Testis (tissue), 2 donors: ENCODE measurements at regions not wholly inside any gene's neighbourhood (a gene's known extent, or its start where the extent isn't known, plus 50 kb on each side); places are given as distances from the start of the nearest gene placed in this dataset.

Experiments used
- DNase-seq: peaks from one replicate; pipeline ENCODE4 v3.0.0-alpha.2; 2019
- H3K27ac ChIP-seq, 2 donors: fragments of 200-600 bp; sonication (generic); one replicate each; pipeline ENCODE4 v1.5.1; 2019
- H3K27me3 ChIP-seq: fragments of 200-600 bp; sonication (generic); one replicate; pipeline ENCODE4 v1.5.1; 2019
- H3K36me3 ChIP-seq: fragments of 200-600 bp; sonication (generic); one replicate; pipeline ENCODE4 v1.5.1; 2017; ENCODE audit warnings: low read depth; ENCODE audit errors: missing control alignments
- H3K4me1 ChIP-seq: fragments of 200-600 bp; sonication (generic); one replicate; pipeline ENCODE4 v1.5.1; 2019
- H3K4me3 ChIP-seq, 2 donors: fragments of 200-600 bp; sonication (generic); one replicate each; pipeline ENCODE4 v1.5.1; 2017 to 2019
- H3K9me3 ChIP-seq: fragments of 200-600 bp; sonication (generic); one replicate; pipeline ENCODE4 v1.5.1; 2017
- CTCF ChIP-seq, 3 experiments: fragments of 450-650 bp in 2 of 3; fragments of 200-600 bp in 1 of 3; sonication (generic) in 1 of 3; IDR thresholded peaks; one replicate each; pipeline ENCODE4 v1.5.1; 2016 to 2019; ENCODE audit warnings: antibody characterized with exemption in 3 of 3, mild to moderate bottlenecking in 2 of 3, moderate library complexity in 1 of 3
- POLR2A ChIP-seq: fragments of 450-650 bp; IDR thresholded peaks from one replicate; pipeline ENCODE4 v1.6.1; 2017; ENCODE audit warnings: antibody characterized with exemption, mild to moderate bottlenecking, moderate library complexity
- WGBS, 2 donors: methylation state at CpG; one replicate each; pipeline ENCODE4 v1.1.5; 2018; 5-methylcytosine and 5-hydroxymethylcytosine counted together
- intact Hi-C: fragments of 100-400 bp; cut with DNase I; formaldehyde crosslinking; loops from one replicate; pipeline ENCODE4 v1.15.1; 2023; ENCODE audit warnings: low total_unique reads

GRCh38 chr2:238594796-238595749 lies 168.3 kb downstream of the ASB1 start:
- Histone ChIP-seq H3K9me3 (no peaks in the 10 kb centered on the region), H3K27ac (no peak overlapping the region), H3K4me1 (no peaks in the 10 kb centered on the region), H3K36me3 (no peaks in the 10 kb centered on the region), H3K4me3 (no peak overlapping the region), H3K27me3 (no peaks in the 10 kb centered on the region)
- WGBS, 2 donors, result 86 to 97% methylated on average over 13 of the region's 13 CpGs
- TF ChIP-seq CTCF (IDR thresholded peaks at IDR 0.05), result no peak
- TF ChIP-seq POLR2A, result no peak
- intact Hi-C loops, result no loop called here
- DNase-seq, result no peak

- no peak for TF ChIP-seq POLR2A
- TF ChIP-seq CTCF (IDR thresholded peaks at IDR 0.05), result no peak
- Histone ChIP-seq H3K36me3 (no peaks in the 10 kb centered on the region), H3K27ac (no peak overlapping the region), H3K4me3 (no peak overlapping the region), H3K27me3 (no peaks in the 10 kb centered on the region), H3K9me3 (no peaks in the 10 kb centered on the region), H3K4me1 (no peaks in the 10 kb centered on the region)
- intact Hi-C loops, result no loop called here
- WGBS, 2 donors, result 84 to 86% methylated on average over 19 to 20 of the region's 20 CpGs
- DNase-seq, result no peak
Observed at GRCh38 chr2:238595750-238596570, 169.2 kb downstream of the ASB1 start.

- Histone ChIP-seq H3K27me3 (no peaks in the 10 kb centered on the region), H3K4me1 (peaks cover 7% of the 10 kb centered on the region), H3K27ac (no peak overlapping the region), H3K36me3 (no peaks in the 10 kb centered on the region), H3K9me3 (no peaks in the 10 kb centered on the region), H3K4me3 (no peak overlapping the region)
- TF ChIP-seq CTCF (IDR thresholded peaks at IDR 0.05) (no peak), POLR2A (no peak)
- WGBS, 2 donors, result 57 to 63% methylated on average over 24 of the region's 24 CpGs
- intact Hi-C loops, result no loop called here
- no peak for DNase-seq
Observed at GRCh38 chr2:238596571-238597551, 170.1 kb downstream of the ASB1 start.

GRCh38 chr2:238597638-238598528 lies 171.2 kb downstream of the ASB1 start:
- no peak for DNase-seq
- no peaks in the 10 kb centered on the region for H3K27me3 ChIP-seq
- no peaks in the 10 kb centered on the region for H3K36me3 ChIP-seq
- H3K4me3 ChIP-seq, result no peak overlapping the region
- intact Hi-C loops, result no loop called here
- H3K27ac ChIP-seq, result no peak overlapping the region
- no peaks in the 10 kb centered on the region for H3K9me3 ChIP-seq
- 86 to 90% methylated on average over 11 of the region's 11 CpGs for WGBS, 2 donors
- H3K4me1 ChIP-seq, result peaks cover 13% of the 10 kb centered on the region
- TF ChIP-seq CTCF (IDR thresholded peaks at IDR 0.05), result no peak
- TF ChIP-seq POLR2A, result no peak
